Epithelial cell of proximal tubule (primary cell): ENCODE measurements at regions not wholly inside any gene's neighbourhood (a gene's known extent, or its start where the extent isn't known, plus 50 kb on each side); places are given as distances from the start of the nearest gene placed in this dataset.

Experiments used
- DNase-seq: peaks from one replicate; pipeline ENCODE4 v3.0.0-alpha.2; 2011; ENCODE audit warnings: low read depth
- H3K4me3 ChIP-seq: 2 replicates; pipeline ENCODE4 v1.5.1; 2011; ENCODE audit warnings: low read depth, mild to moderate bottlenecking, low read length
- CTCF ChIP-seq: conservative IDR thresholded peaks from 2 replicates; pipeline ENCODE4 v1.5.1; 2012; ENCODE audit warnings: low read depth, mild to moderate bottlenecking, low read length

GRCh38 chr14:56918849-56919574 is 108.7 kb upstream of the OTX2 start:
- no peak for DNase-seq
- no peak for TF ChIP-seq CTCF
- H3K4me3 ChIP-seq = no peak overlapping the region

- TF ChIP-seq CTCF = no peak
- no peak overlapping the region for H3K4me3 ChIP-seq
- no peak for DNase-seq
Measured at GRCh38 chr14:56905282-56905681, 95.0 kb upstream of the OTX2 start.

- TF ChIP-seq CTCF = no peak
- no peak for DNase-seq
- H3K4me3 ChIP-seq = no peak overlapping the region
Measured at GRCh38 chr14:56903304-56903969, 93.2 kb upstream of the OTX2 start.

GRCh38 chr14:56902385-56902784 is 92.1 kb upstream of the OTX2 start:
- no peak overlapping the region for H3K4me3 ChIP-seq
- no peak for TF ChIP-seq CTCF
- no peak for DNase-seq

GRCh38 chr14:56900726-56901125 is 90.4 kb upstream of the OTX2 start:
- no peak for TF ChIP-seq CTCF

GRCh38 chr14:56899829-56900228 is 89.5 kb upstream of the OTX2 start:
- TF ChIP-seq CTCF = no peak
- no peak overlapping the region for H3K4me3 ChIP-seq
- no peak for DNase-seq

More at GRCh38 chr14:56900726-56901125, 90.4 kb upstream of the OTX2 start:
- no peak for DNase-seq
- no peak overlapping the region for H3K4me3 ChIP-seq

- no peak overlapping the region for H3K4me3 ChIP-seq
- TF ChIP-seq CTCF = no peak
- no peak for DNase-seq
Measured at GRCh38 chr14:56896922-56897321, 86.6 kb upstream of the OTX2 start.
